Lower leg skin (tissue), 3 donors: ENCODE measurements at regions not wholly inside any gene's neighbourhood (a gene's known extent, or its start where the extent isn't known, plus 50 kb on each side); places are given as distances from the start of the nearest gene placed in this dataset.

Source experiments
- POLR2A ChIP-seq, 2 donors: fragments of 450-650 bp; IDR thresholded peaks; one replicate each; pipeline ENCODE4 v1.6.1; 2016 to 2017; ENCODE audit warnings: antibody characterized with exemption in 2 of 2, mild to moderate bottlenecking in 1 of 2, moderate library complexity in 1 of 2
- TF ChIP-seq, protein P1 (sequence below), 3 donors: fragments of 450-650 bp; IDR thresholded peaks; one replicate each; pipeline ENCODE4 v1.5.1; 2016; ENCODE audit warnings: antibody characterized with exemption in 3 of 3, mild to moderate bottlenecking in 3 of 3, moderate library complexity in 2 of 3

DNA sequence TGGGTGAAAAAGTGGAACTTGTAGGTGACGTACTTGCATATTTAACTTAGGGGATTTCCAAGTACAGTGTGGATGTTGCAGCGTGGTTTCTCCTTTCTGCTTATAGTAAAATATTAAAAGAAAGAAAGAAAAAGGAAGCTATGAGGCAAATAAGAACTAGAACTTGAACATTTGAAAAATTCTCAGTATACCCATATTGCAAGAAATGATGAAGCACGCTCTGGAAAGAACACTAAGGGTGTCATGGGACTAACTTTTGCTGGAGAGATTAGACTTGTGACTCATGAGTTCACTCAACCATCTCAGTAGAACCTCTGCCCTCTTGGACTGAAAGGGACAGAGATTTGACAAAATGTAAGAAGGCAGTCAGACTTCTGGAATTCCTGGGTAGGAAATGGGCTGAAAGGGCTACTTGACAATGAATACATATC is 704.5 kb upstream of the ADGRL4 start:
- TF ChIP-seq, protein P1, sequence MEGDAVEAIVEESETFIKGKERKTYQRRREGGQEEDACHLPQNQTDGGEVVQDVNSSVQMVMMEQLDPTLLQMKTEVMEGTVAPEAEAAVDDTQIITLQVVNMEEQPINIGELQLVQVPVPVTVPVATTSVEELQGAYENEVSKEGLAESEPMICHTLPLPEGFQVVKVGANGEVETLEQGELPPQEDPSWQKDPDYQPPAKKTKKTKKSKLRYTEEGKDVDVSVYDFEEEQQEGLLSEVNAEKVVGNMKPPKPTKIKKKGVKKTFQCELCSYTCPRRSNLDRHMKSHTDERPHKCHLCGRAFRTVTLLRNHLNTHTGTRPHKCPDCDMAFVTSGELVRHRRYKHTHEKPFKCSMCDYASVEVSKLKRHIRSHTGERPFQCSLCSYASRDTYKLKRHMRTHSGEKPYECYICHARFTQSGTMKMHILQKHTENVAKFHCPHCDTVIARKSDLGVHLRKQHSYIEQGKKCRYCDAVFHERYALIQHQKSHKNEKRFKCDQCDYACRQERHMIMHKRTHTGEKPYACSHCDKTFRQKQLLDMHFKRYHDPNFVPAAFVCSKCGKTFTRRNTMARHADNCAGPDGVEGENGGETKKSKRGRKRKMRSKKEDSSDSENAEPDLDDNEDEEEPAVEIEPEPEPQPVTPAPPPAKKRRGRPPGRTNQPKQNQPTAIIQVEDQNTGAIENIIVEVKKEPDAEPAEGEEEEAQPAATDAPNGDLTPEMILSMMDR (IDR thresholded peaks at IDR 0.05), result no peak
- TF ChIP-seq POLR2A (IDR thresholded peaks at IDR 0.05), result no peak
